GM12878 (cell line): ENCODE measurements at regions not wholly inside any gene's neighbourhood (a gene's known extent, or its start where the extent isn't known, plus 50 kb on each side); places are given as distances from the start of the nearest gene placed in this dataset.

Experiments
- ATAC-seq: fragments of 200-7000 bp; cut with Tn5 transposase; 3 replicates; pipeline ENCODE4 v1.9.1; 2020; ENCODE audit warnings: mild to moderate bottlenecking, moderate library complexity
- BruUV-seq: library from RNA; stranded (reverse); fragments of 400-500 nt; replicated peaks from 2 replicates; lab custom pipeline; 2021; lab: Mats Ljungman, UMichigan
- CTCF ChIA-PET: fragments of 300-600 bp; sonication (Branson Sonifier 250); formaldehyde crosslinking; extraction: SDS; loops from one replicate; lab custom pipeline; 2021; ENCODE audit warnings: inconsistent platforms; lab: Yijun Ruan, JAX
- POLR2A ChIA-PET: fragments of 350-600 bp; formaldehyde crosslinking; extraction: SDS; loops from one replicate; lab custom pipeline; 2021; ENCODE audit warnings: inconsistent platforms; lab: Charles Lee
- RAD21 ChIA-PET: fragments of 300-600 bp; sonication (Branson Sonifier 250); formaldehyde crosslinking; loops from one replicate; lab custom pipeline; 2023; ENCODE audit warnings: antibody characterized with exemption; ENCODE audit not compliant: unreplicated experiment; lab: Charles Lee
- SMC1A ChIA-PET: fragments of 300-600 bp; sonication (Branson Sonifier 250); formaldehyde crosslinking; loops from one replicate; lab custom pipeline; 2023; ENCODE audit not compliant: unreplicated experiment, uncharacterized antibody; lab: Charles Lee
- DNase-seq: peaks from one replicate; pipeline ENCODE4 v3.0.0-alpha.2; 2011; ENCODE audit warnings: low read depth, low spot score
- FAIRE-seq: peaks from 3 replicates; lab custom pipeline; 2011; peaks lifted over from hg19 to GRCh38; lab: Jason Lieb, UNC
- H2AFZ ChIP-seq: 2 replicates; pipeline ENCODE4 v1.6.0; 2011; ENCODE audit warnings: low read depth, low read length, control low read depth; ENCODE audit not compliant: control insufficient read depth
- H3K27ac ChIP-seq: 2 replicates; pipeline ENCODE4 v1.5.1; 2011; ENCODE audit warnings: control low read depth; ENCODE audit not compliant: control insufficient read depth, insufficient read depth
- H3K27me3 ChIP-seq, 2 experiments: replicated peaks in 1 of 2; 2 replicates each; pipeline versions ENCODE4 v1.6.0 to v1.6.1; 2011; ENCODE audit warnings: low read length in 1 of 2; ENCODE audit not compliant: control insufficient read depth in 2 of 2, insufficient read depth in 2 of 2
- H3K36me3 ChIP-seq, 2 experiments: 2 replicates each; pipeline ENCODE4 v1.5.1; 2011; ENCODE audit warnings: low read length in 1 of 2; ENCODE audit not compliant: control insufficient read depth in 2 of 2, insufficient read depth in 2 of 2
- H3K4me1 ChIP-seq: 2 replicates; pipeline ENCODE4 v1.6.1; 2011; ENCODE audit warnings: mild to moderate bottlenecking, low read length, moderate library complexity, mixed read lengths; ENCODE audit not compliant: control insufficient read depth, insufficient read depth
- H3K4me2 ChIP-seq: 2 replicates; pipeline ENCODE4 v1.6.0; 2011; ENCODE audit warnings: control low read depth; ENCODE audit not compliant: control insufficient read depth, insufficient read depth
- H3K4me3 ChIP-seq: fragments of 200-600 bp; sonication (generic); 2 replicates; pipeline ENCODE4 v1.5.1; 2016
- H3K79me2 ChIP-seq: 2 replicates; pipeline ENCODE4 v1.6.0; 2011; ENCODE audit warnings: low read length; ENCODE audit not compliant: control insufficient read depth, insufficient read depth
- H3K9ac ChIP-seq: 2 replicates; pipeline ENCODE4 v1.8.0; 2011; ENCODE audit warnings: low read length, control low read depth, mixed read lengths; ENCODE audit not compliant: control insufficient read depth, insufficient read depth
- H3K9me3 ChIP-seq: replicated peaks from 3 replicates; pipeline ENCODE4 v1.5.1; 2011; ENCODE audit warnings: mild to moderate bottlenecking, low read length; ENCODE audit not compliant: control insufficient read depth, insufficient read depth
- H4K20me1 ChIP-seq: 2 replicates; pipeline ENCODE4 v1.6.0; 2011; ENCODE audit not compliant: control insufficient read depth, insufficient read depth
- BHLHE40 ChIP-seq, 2 experiments: fragments of 450-650 bp in 1 of 2; IDR thresholded peaks; 2 replicates each; pipeline ENCODE4 v1.6.1; 2011 to 2017; ENCODE audit warnings: low read depth in 2 of 2, borderline replicate concordance in 1 of 2, improper control_type of control experiment in 1 of 2, low read length in 1 of 2, mild to moderate bottlenecking in 1 of 2
- BMI1 ChIP-seq: fragments of 450-650 bp; IDR thresholded peaks from 2 replicates; pipeline ENCODE4 v1.6.1; 2016; ENCODE audit warnings: mild to moderate bottlenecking, moderate library complexity, borderline replicate concordance
- ESRRA ChIP-seq: IDR thresholded peaks from 2 replicates; pipeline ENCODE4 v1.6.1; 2012; ENCODE audit warnings: mild to moderate bottlenecking, low read length, improper control_type of control experiment
- JUND ChIP-seq: IDR thresholded peaks from 2 replicates; pipeline ENCODE4 v1.6.1; 2012; ENCODE audit warnings: low read depth, mild to moderate bottlenecking, low read length, improper control_type of control experiment, moderate library complexity
- KAT2A ChIP-seq: conservative IDR thresholded peaks from 2 replicates; pipeline ENCODE4 v1.6.1; 2011; ENCODE audit warnings: low read depth, low read length; ENCODE audit not compliant: control insufficient read depth
- RCOR1 ChIP-seq: conservative IDR thresholded peaks from 2 replicates; pipeline ENCODE4 v1.6.1; 2012; ENCODE audit warnings: low read depth, low read length, improper control_type of control experiment
- ZBED1 ChIP-seq: IDR thresholded peaks from 2 replicates; pipeline ENCODE4 v1.6.1; 2016; ENCODE audit warnings: borderline replicate concordance
- WGBS: methylation state at CpG from one replicate; pipeline ENCODE4 v1.1.6; 2016; ENCODE audit warnings: low lambda C conversion rate; ENCODE audit not compliant: insufficient replicate concordance, insufficient coverage; ENCODE audit errors: missing lambda C conversion rate; 5-methylcytosine and 5-hydroxymethylcytosine counted together
- in situ Hi-C: fragments of 300-500 bp; cut with MboI; formaldehyde crosslinking; loops from 9 replicates; pipeline ENCODE4 v1.14.3; 2018; ENCODE audit warnings: mixed read lengths
- intact Hi-C: fragments of 100-400 bp; cut with micrococcal nuclease; formaldehyde crosslinking; loops from one replicate; pipeline ENCODE4 v1.14.2; 2022; ENCODE audit not compliant: unreplicated experiment
- TF ChIP-seq, protein P1 (sequence below): IDR thresholded peaks from 2 replicates; pipeline ENCODE4 v1.6.1; 2012; ENCODE audit warnings: improper control_type of control experiment, low read depth, low read length; ENCODE audit not compliant: insufficient replicate concordance

DNA sequence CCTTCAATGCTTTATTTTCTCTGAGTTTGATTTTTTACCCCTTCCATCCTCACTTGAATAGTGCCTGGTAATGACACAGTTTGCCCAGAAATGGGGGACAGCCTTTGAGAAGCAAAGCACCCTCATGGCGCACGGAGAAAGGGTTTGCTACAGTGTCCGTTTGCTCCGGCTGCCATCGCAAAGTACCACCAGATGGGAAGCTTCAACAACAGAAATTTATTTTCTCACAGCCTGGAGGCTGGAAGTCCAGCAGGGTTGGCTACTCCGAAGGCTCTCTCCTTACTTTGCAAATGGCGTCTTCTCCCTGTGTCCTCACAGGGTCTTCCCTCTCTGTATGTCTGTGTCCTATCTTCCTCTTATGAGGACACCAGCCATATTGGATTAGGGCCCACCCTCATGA is 327.7 kb upstream of the KAZN start:
- H3K4me3 ChIP-seq: no peak overlapping the region

More for the DNA sequence above, 327.7 kb upstream of the KAZN start:
- intact Hi-C loops: no loop called here
- BruUV-seq: no TSS peak
- CTCF ChIA-PET: no interaction called here
- H3K4me2 ChIP-seq: no peak overlapping the region
- H3K79me2 ChIP-seq: no peaks in the 10 kb centered on the region
- no peak overlapping the region for H3K9ac ChIP-seq
- in situ Hi-C loops: no loop called here
- SMC1A ChIA-PET: no interaction called here
- H3K9me3 ChIP-seq: no peaks in the 10 kb centered on the region; the same call in 2 of the 3 replicates
- WGBS: 88% methylated on average over 7 of the region's 7 CpGs
- H3K27ac ChIP-seq: no peak overlapping the region
- no peaks in the 10 kb centered on the region for H3K36me3 ChIP-seq
- FAIRE-seq (no peak), DNase-seq (no peak), ATAC-seq (no peak)
- H3K4me1 ChIP-seq: no peaks in the 10 kb centered on the region
- TF ChIP-seq JUND (no peak), BHLHE40 (IDR thresholded peaks at IDR 0.05; ENCODE audit: borderline replicate concordance in 1 of 2, low read depth in 2 of 2, low read length in 1 of 2) (no peak), ZBED1 (no peak), KAT2A (no peak), RCOR1 (no peak), BMI1 (no peak), ESRRA (no peak)
- TF ChIP-seq, protein P1, sequence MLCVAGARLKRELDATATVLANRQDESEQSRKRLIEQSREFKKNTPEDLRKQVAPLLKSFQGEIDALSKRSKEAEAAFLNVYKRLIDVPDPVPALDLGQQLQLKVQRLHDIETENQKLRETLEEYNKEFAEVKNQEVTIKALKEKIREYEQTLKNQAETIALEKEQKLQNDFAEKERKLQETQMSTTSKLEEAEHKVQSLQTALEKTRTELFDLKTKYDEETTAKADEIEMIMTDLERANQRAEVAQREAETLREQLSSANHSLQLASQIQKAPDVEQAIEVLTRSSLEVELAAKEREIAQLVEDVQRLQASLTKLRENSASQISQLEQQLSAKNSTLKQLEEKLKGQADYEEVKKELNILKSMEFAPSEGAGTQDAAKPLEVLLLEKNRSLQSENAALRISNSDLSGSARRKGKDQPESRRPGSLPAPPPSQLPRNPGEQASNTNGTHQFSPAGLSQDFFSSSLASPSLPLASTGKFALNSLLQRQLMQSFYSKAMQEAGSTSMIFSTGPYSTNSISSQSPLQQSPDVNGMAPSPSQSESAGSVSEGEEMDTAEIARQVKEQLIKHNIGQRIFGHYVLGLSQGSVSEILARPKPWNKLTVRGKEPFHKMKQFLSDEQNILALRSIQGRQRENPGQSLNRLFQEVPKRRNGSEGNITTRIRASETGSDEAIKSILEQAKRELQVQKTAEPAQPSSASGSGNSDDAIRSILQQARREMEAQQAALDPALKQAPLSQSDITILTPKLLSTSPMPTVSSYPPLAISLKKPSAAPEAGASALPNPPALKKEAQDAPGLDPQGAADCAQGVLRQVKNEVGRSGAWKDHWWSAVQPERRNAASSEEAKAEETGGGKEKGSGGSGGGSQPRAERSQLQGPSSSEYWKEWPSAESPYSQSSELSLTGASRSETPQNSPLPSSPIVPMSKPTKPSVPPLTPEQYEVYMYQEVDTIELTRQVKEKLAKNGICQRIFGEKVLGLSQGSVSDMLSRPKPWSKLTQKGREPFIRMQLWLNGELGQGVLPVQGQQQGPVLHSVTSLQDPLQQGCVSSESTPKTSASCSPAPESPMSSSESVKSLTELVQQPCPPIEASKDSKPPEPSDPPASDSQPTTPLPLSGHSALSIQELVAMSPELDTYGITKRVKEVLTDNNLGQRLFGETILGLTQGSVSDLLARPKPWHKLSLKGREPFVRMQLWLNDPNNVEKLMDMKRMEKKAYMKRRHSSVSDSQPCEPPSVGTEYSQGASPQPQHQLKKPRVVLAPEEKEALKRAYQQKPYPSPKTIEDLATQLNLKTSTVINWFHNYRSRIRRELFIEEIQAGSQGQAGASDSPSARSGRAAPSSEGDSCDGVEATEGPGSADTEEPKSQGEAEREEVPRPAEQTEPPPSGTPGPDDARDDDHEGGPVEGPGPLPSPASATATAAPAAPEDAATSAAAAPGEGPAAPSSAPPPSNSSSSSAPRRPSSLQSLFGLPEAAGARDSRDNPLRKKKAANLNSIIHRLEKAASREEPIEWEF: no peak
- H3K27me3 ChIP-seq: no peaks in the 10 kb centered on the region
- POLR2A ChIA-PET: no interaction called here
- RAD21 ChIA-PET: no interaction called here
- H2AFZ ChIP-seq: no peak overlapping the region
- H4K20me1 ChIP-seq: no peaks in the 10 kb centered on the region
